ENCODE measurements at regions not wholly inside any gene's neighbourhood (a gene's known extent, or its start where the extent isn't known, plus 50 kb on each side); places are given as distances from the start of the nearest gene placed in this dataset.

DNA sequence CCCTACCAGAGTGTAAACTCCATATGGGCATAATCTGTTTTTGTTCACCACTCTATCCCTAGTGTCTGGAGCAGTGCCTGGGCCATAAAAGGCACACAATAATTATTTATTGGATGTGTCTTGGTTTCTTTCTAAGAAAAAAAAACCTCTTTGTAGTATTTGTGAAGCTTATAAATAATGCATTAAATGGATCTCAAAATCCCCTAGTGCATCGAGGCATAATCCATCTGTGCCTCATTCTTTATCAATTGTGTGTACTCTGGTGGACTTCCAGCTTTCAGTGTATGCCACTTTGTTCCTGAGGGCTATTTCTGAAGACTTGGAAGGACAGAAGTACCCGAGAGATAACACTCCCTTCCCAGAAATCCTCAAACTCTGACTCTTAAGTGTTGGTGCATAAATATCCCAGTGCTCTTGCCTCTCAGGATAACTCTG lies 255.0 kb upstream of the PHYHIPL start:
- no peak for ATAC-seq (ENCODE audit: low FRiP score)
- 20 to 21% methylated on average over 2 of the region's 2 CpGs for WGBS, 2 donors

DNA sequence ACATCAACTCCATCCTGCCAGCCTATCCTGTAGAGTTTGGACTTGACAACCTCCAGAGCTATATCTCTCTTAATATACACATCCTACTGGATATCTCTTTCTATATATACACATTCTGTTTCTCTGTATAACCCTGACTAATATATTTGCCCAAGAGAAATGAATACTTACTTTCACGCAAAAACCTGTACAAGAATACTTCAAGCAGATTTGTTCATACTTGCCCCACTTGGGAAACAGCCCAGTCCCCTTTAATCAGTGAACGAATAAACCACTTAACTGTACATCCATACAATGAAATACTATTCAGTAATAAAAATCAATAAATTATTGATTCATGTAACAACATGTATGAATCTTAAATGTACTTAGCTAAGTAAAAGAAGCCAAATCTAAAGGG lies 251.1 kb upstream of the PHYHIPL start:
- Histone ChIP-seq H3K4me1 (ENCODE audit: control insufficient read depth in 1 of 2, insufficient read depth in 2 of 2, low read length in 2 of 2) (no peaks in the 10 kb centered on the region), H3K36me3 (ENCODE audit: control insufficient read depth in 1 of 2, insufficient read depth in 2 of 2, low read length in 1 of 2) (no peaks in the 10 kb centered on the region), H3K4me3 (ENCODE audit: low read length in 2 of 2) (no peak overlapping the region), H3K27me3 (ENCODE audit: control insufficient read depth in 1 of 2, insufficient read depth in 2 of 2, low read length in 1 of 2) (no peaks in the 10 kb centered on the region), H3K9me3 (ENCODE audit: control insufficient read depth, low read length) (no peaks in the 10 kb centered on the region), H3K27ac (ENCODE audit: low read depth in 1 of 2, low read length in 2 of 2) (no peak overlapping the region)
- DNase-seq, result no peak
- intact Hi-C loops (cut with DNase I), result no loop called here
- no peak for ATAC-seq (ENCODE audit: low FRiP score)
- WGBS, 2 donors, result 88 to 92% methylated on average over 2 of the region's 2 CpGs

More for the DNA sequence above, 255.0 kb upstream of the PHYHIPL start:
- Histone ChIP-seq H3K27ac (ENCODE audit: low read depth in 1 of 2, low read length in 2 of 2) (no peak overlapping the region), H3K27me3 (ENCODE audit: control insufficient read depth in 1 of 2, insufficient read depth in 2 of 2, low read length in 1 of 2) (no peaks in the 10 kb centered on the region), H3K4me3 (ENCODE audit: low read length in 2 of 2) (no peak overlapping the region), H3K36me3 (ENCODE audit: control insufficient read depth in 1 of 2, insufficient read depth in 2 of 2, low read length in 1 of 2) (no peaks in the 10 kb centered on the region), H3K9me3 (ENCODE audit: control insufficient read depth, low read length) (no peaks in the 10 kb centered on the region), H3K4me1 (ENCODE audit: control insufficient read depth in 1 of 2, insufficient read depth in 2 of 2, low read length in 2 of 2) (no peaks in the 10 kb centered on the region)
- DNase-seq, result no peak
- intact Hi-C loops (cut with DNase I), result no loop called here

DNA sequence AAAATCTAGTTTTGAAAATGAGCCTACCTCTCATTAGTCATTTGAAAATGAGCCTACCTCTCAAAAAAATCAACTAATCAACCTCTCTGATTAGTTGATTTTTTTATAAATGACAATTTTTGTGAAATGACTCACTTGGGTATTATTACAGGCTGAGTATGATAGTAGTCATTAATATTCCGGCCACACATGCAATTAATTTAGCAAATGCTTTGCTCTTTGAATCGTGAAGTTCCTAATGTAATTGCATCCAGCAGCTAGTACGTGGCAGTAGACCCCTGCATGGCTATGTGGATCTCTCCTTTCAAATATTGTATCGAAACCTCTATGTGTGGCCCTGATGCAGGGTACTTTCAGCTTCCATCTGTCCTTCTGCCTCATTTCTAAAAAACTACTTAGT lies 245.9 kb upstream of the PHYHIPL start:
- WGBS, 2 donors, result 90 to 92% methylated on average over 4 of the region's 4 CpGs
- no peak overlapping the region for H3K27ac ChIP-seq (ENCODE audit: low read depth in 1 of 2, low read length in 2 of 2)
- H3K4me1 ChIP-seq (ENCODE audit: control insufficient read depth in 1 of 2, insufficient read depth in 2 of 2, low read length in 2 of 2), result no peaks in the 10 kb centered on the region
- no peak for DNase-seq
- H3K9me3 ChIP-seq (ENCODE audit: control insufficient read depth, low read length), result no peaks in the 10 kb centered on the region
- H3K36me3 ChIP-seq (ENCODE audit: control insufficient read depth in 1 of 2, insufficient read depth in 2 of 2, low read length in 1 of 2), result no peaks in the 10 kb centered on the region
- ATAC-seq (ENCODE audit: low FRiP score), result no peak
- no peaks in the 10 kb centered on the region for H3K27me3 ChIP-seq (ENCODE audit: control insufficient read depth in 1 of 2, insufficient read depth in 2 of 2, low read length in 1 of 2)
- intact Hi-C loops (cut with DNase I), result no loop called here
- H3K4me3 ChIP-seq (ENCODE audit: low read length in 2 of 2), result no peak overlapping the region

DNA sequence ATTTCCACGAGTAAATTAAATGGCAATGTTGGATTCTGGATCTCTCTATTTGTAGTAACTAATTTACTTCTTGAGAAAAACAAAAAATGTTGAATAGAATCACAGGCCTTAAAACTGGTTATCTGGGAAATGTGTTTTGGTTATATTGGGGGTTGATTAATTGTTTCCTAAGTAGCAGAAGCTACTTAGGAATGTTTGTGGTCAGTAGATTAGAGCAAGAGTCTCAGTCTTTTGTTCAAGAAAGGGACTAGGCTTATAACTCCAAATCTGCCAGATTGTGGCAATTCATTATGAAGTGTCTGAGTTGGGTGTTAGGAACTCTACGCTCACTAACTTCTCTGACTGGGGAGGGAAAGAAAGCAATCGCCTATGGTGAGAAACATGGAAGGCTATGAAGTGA lies 244.3 kb upstream of the PHYHIPL start:
- H3K4me3 ChIP-seq (ENCODE audit: low read length in 2 of 2), result no peak overlapping the region
- intact Hi-C loops (cut with DNase I), result no loop called here
- 89 to 96% methylated on average over 3 of the region's 3 CpGs for WGBS, 2 donors
- H3K27me3 ChIP-seq (ENCODE audit: control insufficient read depth in 1 of 2, insufficient read depth in 2 of 2, low read length in 1 of 2), result no peaks in the 10 kb centered on the region
- no peaks in the 10 kb centered on the region for H3K4me1 ChIP-seq (ENCODE audit: control insufficient read depth in 1 of 2, insufficient read depth in 2 of 2, low read length in 2 of 2)
- ATAC-seq (ENCODE audit: low FRiP score) (no peak), DNase-seq (no peak)
- H3K9me3 ChIP-seq (ENCODE audit: control insufficient read depth, low read length), result no peaks in the 10 kb centered on the region
- H3K36me3 ChIP-seq (ENCODE audit: control insufficient read depth in 1 of 2, insufficient read depth in 2 of 2, low read length in 1 of 2), result no peaks in the 10 kb centered on the region
- no peak overlapping the region for H3K27ac ChIP-seq (ENCODE audit: low read depth in 1 of 2, low read length in 2 of 2)

DNA sequence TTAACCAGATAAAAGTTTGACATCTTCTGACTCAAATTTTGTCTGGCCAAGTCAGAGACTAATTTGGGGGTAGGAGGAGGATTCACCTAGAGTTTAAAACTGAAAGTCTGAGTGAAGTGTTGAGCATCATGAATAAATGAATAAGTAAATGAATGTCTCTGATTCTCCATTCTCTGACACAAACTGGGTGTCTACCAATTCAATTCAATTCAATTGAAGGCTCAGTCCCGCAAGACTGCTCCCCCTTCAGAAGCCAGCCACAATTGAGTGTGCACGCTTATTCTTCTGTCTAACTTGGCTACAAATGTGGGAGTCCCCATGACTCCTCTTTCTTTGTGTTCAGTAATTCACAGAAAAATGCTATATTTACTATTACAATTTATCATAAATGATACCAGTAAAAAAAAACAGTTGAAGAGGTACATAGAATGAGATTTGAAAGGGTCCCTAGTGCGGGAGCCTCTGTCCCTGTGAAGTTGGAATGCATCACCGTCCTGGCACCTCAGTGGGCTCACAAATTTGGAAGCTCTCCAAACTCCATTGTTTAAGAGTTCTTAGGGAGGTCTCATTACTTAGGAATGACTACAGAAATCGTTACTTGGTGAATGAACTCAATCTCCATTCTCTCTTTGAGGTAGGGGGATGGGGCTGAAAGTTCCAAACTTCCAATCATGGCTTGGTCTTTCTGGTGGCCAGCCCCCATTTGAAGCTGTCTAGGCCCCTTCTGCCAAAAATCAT lies 243.7 kb upstream of the PHYHIPL start:
- intact Hi-C loops (cut with DNase I), result no loop called here
- Histone ChIP-seq H3K36me3 (ENCODE audit: control insufficient read depth in 1 of 2, insufficient read depth in 2 of 2, low read length in 1 of 2) (no peaks in the 10 kb centered on the region), H3K4me3 (ENCODE audit: low read length in 2 of 2) (no peak overlapping the region), H3K27ac (ENCODE audit: low read depth in 1 of 2, low read length in 2 of 2) (no peak overlapping the region), H3K4me1 (ENCODE audit: control insufficient read depth in 1 of 2, insufficient read depth in 2 of 2, low read length in 2 of 2) (no peaks in the 10 kb centered on the region), H3K9me3 (ENCODE audit: control insufficient read depth, low read length) (no peaks in the 10 kb centered on the region), H3K27me3 (ENCODE audit: control insufficient read depth in 1 of 2, insufficient read depth in 2 of 2, low read length in 1 of 2) (no peaks in the 10 kb centered on the region)
- ATAC-seq (ENCODE audit: low FRiP score) (no peak), DNase-seq (no peak)
- WGBS, 2 donors, result 81 to 83% methylated on average over 5 of the region's 5 CpGs

DNA sequence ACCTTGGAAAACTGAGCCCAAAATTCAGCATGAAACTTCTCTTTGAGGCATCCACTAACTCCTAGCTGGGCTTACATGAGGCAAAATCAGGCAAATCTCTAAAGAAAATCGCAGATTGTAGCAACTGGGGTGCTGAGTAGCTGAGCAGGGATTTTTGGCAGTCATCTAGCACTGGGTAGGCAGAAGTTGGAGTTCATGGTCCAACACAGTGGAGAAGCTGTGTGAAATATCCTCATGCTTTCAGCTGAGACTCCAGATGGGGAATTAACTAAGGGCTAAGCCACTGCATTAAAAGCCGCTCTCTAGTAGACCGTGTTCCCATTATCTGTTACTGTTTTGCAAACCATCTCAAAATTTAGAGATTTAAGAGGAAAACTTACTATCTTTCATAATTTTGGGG lies 240.1 kb upstream of the PHYHIPL start:
- 89 to 91% methylated on average over 3 of the region's 3 CpGs for WGBS, 2 donors

DNA sequence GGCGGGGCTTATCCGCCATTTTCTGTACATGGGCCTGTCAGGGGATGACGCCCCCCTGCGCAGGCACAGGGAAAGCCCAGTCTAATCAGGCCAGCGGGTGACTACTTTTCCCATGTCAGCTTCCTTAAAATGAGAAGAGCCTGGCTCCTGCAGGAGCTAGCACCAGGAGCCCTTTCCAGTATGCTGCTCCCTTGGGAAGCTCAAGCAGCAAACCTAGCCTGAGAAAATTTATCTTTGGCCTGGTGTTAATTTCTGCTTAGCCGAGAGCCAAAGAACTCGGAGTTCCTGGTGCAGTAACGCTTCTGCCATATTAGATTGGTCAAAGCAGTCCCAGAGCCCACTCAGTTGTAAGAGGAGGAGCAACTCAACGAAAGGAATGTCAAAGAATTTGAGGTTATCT lies 239.0 kb upstream of the PHYHIPL start:
- Histone ChIP-seq H3K4me1 (ENCODE audit: control insufficient read depth in 1 of 2, insufficient read depth in 2 of 2, low read length in 2 of 2) (no peaks in the 10 kb centered on the region), H3K27me3 (ENCODE audit: control insufficient read depth in 1 of 2, insufficient read depth in 2 of 2, low read length in 1 of 2) (no peaks in the 10 kb centered on the region), H3K27ac (ENCODE audit: low read depth in 1 of 2, low read length in 2 of 2) (no peak overlapping the region), H3K36me3 (ENCODE audit: control insufficient read depth in 1 of 2, insufficient read depth in 2 of 2, low read length in 1 of 2) (no peaks in the 10 kb centered on the region), H3K9me3 (ENCODE audit: control insufficient read depth, low read length) (no peaks in the 10 kb centered on the region), H3K4me3 (ENCODE audit: low read length in 2 of 2) (no peak overlapping the region)
- intact Hi-C loops (cut with DNase I), result no loop called here
- 90 to 91% methylated on average over 9 of the region's 9 CpGs for WGBS, 2 donors
- ATAC-seq (ENCODE audit: low FRiP score) (no peak), DNase-seq (no peak)

More for the DNA sequence above, 240.1 kb upstream of the PHYHIPL start:
- Histone ChIP-seq H3K36me3 (ENCODE audit: control insufficient read depth in 1 of 2, insufficient read depth in 2 of 2, low read length in 1 of 2) (no peaks in the 10 kb centered on the region), H3K4me3 (ENCODE audit: low read length in 2 of 2) (no peak overlapping the region), H3K27me3 (ENCODE audit: control insufficient read depth in 1 of 2, insufficient read depth in 2 of 2, low read length in 1 of 2) (no peaks in the 10 kb centered on the region), H3K9me3 (ENCODE audit: control insufficient read depth, low read length) (no peaks in the 10 kb centered on the region), H3K27ac (ENCODE audit: low read depth in 1 of 2, low read length in 2 of 2) (no peak overlapping the region), H3K4me1 (ENCODE audit: control insufficient read depth in 1 of 2, insufficient read depth in 2 of 2, low read length in 2 of 2) (no peaks in the 10 kb centered on the region)
- ATAC-seq (ENCODE audit: low FRiP score) (no peak), DNase-seq (no peak)
- intact Hi-C loops (cut with DNase I), result no loop called here

DNA sequence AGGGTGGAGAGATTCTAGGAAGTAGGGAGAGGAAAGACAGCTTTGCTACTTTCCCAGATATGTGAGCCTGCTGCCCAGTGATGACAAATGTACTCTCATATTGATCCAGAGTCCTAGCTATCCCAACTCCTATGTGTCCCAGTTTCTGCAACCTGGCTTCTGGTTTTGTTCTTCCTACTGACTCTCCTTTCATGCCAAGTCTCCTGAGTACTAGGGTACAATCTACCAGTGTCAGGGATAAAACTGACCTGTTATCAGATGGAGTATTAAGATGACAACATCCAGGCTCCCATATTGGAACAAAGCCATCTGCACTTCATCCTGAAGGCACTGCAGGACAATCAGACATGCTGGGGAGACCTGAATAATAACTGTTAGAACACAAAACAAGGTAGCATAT lies 233.7 kb upstream of the PHYHIPL start:
- peaks cover 0 to 5% of the 10 kb centered on the region in 2 donors for H3K4me1 ChIP-seq (ENCODE audit: control insufficient read depth in 1 of 2, insufficient read depth in 2 of 2, low read length in 2 of 2)
- ATAC-seq (ENCODE audit: low FRiP score) (no peak), DNase-seq (no peak)
- H3K27me3 ChIP-seq (ENCODE audit: control insufficient read depth in 1 of 2, insufficient read depth in 2 of 2, low read length in 1 of 2), result no peaks in the 10 kb centered on the region
- H3K36me3 ChIP-seq (ENCODE audit: control insufficient read depth in 1 of 2, insufficient read depth in 2 of 2, low read length in 1 of 2), result no peaks in the 10 kb centered on the region
- no peak overlapping the region for H3K27ac ChIP-seq (ENCODE audit: low read depth in 1 of 2, low read length in 2 of 2)
- intact Hi-C loops (cut with DNase I), result no loop called here
- peaks cover 1% of the 10 kb centered on the region for H3K9me3 ChIP-seq (ENCODE audit: control insufficient read depth, low read length)
- no peak overlapping the region for H3K4me3 ChIP-seq (ENCODE audit: low read length in 2 of 2)

DNA sequence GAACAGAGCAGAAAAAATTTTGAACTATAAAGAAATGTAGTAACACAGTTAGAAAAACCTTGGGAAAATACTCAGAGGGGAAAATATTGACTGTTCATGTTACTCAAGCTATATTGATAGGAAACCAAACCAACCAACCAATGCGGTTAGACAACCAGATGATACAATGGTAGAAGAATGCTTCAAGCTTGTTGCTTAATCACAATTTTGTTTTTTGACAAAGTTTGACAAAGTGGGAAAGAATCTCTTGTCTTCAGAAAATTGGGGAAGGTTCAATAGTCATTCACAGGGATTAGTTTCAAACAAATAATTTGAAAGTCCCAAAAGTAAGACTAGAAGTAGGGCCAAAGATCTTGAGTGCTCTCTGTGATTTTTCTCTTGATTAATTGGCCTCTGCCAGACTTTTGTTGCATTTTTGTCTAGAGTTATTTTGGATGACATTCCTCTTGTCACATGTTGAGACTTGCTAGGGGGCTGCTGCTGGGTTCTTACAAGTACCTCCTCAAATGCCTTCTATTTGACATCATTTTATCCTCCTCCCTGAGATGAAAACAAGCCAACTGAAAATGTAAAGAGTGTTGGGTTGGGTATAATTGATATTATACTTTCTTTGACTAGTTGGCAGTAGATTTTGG lies 233.1 kb upstream of the PHYHIPL start:
- H3K36me3 ChIP-seq (ENCODE audit: control insufficient read depth in 1 of 2, insufficient read depth in 2 of 2, low read length in 1 of 2), result no peaks in the 10 kb centered on the region
- H3K27ac ChIP-seq (ENCODE audit: low read depth in 1 of 2, low read length in 2 of 2), result no peak overlapping the region
- intact Hi-C loops (cut with DNase I), result no loop called here
- H3K4me1 ChIP-seq (ENCODE audit: control insufficient read depth in 1 of 2, insufficient read depth in 2 of 2, low read length in 2 of 2), result peaks cover 0 to 5% of the 10 kb centered on the region in 2 donors
- WGBS, 2 donors, result 94 to 97% methylated on average over 1 of the region's 1 CpG
- DNase-seq, result no peak
- H3K27me3 ChIP-seq (ENCODE audit: control insufficient read depth in 1 of 2, insufficient read depth in 2 of 2, low read length in 1 of 2), result no peaks in the 10 kb centered on the region
- H3K4me3 ChIP-seq (ENCODE audit: low read length in 2 of 2), result no peak overlapping the region
- H3K9me3 ChIP-seq (ENCODE audit: control insufficient read depth, low read length), result peaks cover 1% of the 10 kb centered on the region
- ATAC-seq (ENCODE audit: low FRiP score), result no peak

Data from aorta (tissue), 5 donors.